GM23338 (cell line): ENCODE measurements at regions not wholly inside any gene's neighbourhood (a gene's known extent, or its start where the extent isn't known, plus 50 kb on each side); places are given as distances from the start of the nearest gene placed in this dataset.

Source experiments
- ATAC-seq: fragments of 200-7000 bp; cut with Tn5 transposase; 3 replicates; pipeline ENCODE4 v1.9.1; 2020
- DNase-seq: peaks from one replicate; pipeline ENCODE4 v3.0.0-alpha.2; 2015; ENCODE audit warnings: low spot score
- H2AFZ ChIP-seq: fragments of 200-600 bp; sonication (generic); 2 replicates; pipeline ENCODE4 v1.8.0; 2016; ENCODE audit warnings: antibody characterized with exemption, mild to moderate bottlenecking, moderate library complexity
- H3F3A ChIP-seq: fragments of 200-600 bp; sonication (generic); replicated peaks from 2 replicates; pipeline ENCODE4 v1.8.0; 2017; ENCODE audit warnings: antibody characterized with exemption, mixed run types, low read depth
- H3K27ac ChIP-seq: fragments of 200-600 bp; sonication (generic); 2 replicates; pipeline ENCODE4 v1.6.1; 2016; ENCODE audit warnings: low read depth
- H3K27me3 ChIP-seq: fragments of 200-600 bp; sonication (generic); 2 replicates; pipeline ENCODE4 v1.8.0; 2016; ENCODE audit warnings: mild to moderate bottlenecking, mixed run types, moderate library complexity; ENCODE audit not compliant: insufficient read depth
- H3K36me3 ChIP-seq: fragments of 200-600 bp; sonication (generic); 2 replicates; pipeline ENCODE4 v1.8.0; 2016; ENCODE audit warnings: mild to moderate bottlenecking; ENCODE audit not compliant: insufficient read depth
- H3K4me1 ChIP-seq: fragments of 200-600 bp; sonication (generic); 2 replicates; pipeline ENCODE4 v1.8.0; 2016; ENCODE audit warnings: mild to moderate bottlenecking, moderate library complexity; ENCODE audit not compliant: insufficient read depth
- H3K4me2 ChIP-seq: fragments of 200-600 bp; sonication (generic); 2 replicates; pipeline ENCODE4 v1.7.1; 2017; ENCODE audit warnings: mixed run types
- H3K4me3 ChIP-seq: fragments of 200-600 bp; sonication (generic); 2 replicates; pipeline ENCODE4 v1.6.1; 2016; ENCODE audit warnings: mixed run types
- H3K79me2 ChIP-seq: fragments of 200-600 bp; sonication (generic); replicated peaks from 2 replicates; pipeline ENCODE4 v1.8.0; 2017; ENCODE audit warnings: mild to moderate bottlenecking; ENCODE audit not compliant: insufficient read depth
- H3K9me2 ChIP-seq: fragments of 200-600 bp; sonication (generic); 2 replicates; pipeline ENCODE4 v1.8.0; 2017; ENCODE audit not compliant: insufficient read depth
- H4K20me1 ChIP-seq: fragments of 200-600 bp; sonication (generic); replicated peaks from 2 replicates; pipeline ENCODE4 v1.8.0; 2017; ENCODE audit warnings: mild to moderate bottlenecking; ENCODE audit not compliant: insufficient read depth
- H3K27ac Mint-ChIP-seq: 2 replicates; pipeline ENCODE4 v1.8.0; 2020; ENCODE audit warnings: inconsistent platforms, mild to moderate bottlenecking, moderate library complexity, mixed read lengths
- H3K27me3 Mint-ChIP-seq: 3 replicates; pipeline ENCODE4 v1.8.0; 2022; ENCODE audit warnings: low read depth, mild to moderate bottlenecking, moderate library complexity, mixed read lengths, inconsistent platforms; ENCODE audit not compliant: insufficient read depth, poor library complexity
- H3K36me3 Mint-ChIP-seq: 3 replicates; pipeline ENCODE4 v1.8.0; 2021; ENCODE audit warnings: low read depth, mild to moderate bottlenecking, inconsistent platforms, moderate library complexity, mixed read lengths
- H3K4me1 Mint-ChIP-seq: 3 replicates; pipeline ENCODE4 v1.8.0; 2020; ENCODE audit warnings: mild to moderate bottlenecking, inconsistent platforms, mixed read lengths
- H3K4me3 Mint-ChIP-seq: 3 replicates; pipeline ENCODE4 v1.8.0; 2021; ENCODE audit warnings: moderate library complexity, mild to moderate bottlenecking, inconsistent platforms, mixed read lengths
- H3K9me3 Mint-ChIP-seq: 3 replicates; pipeline ENCODE4 v1.8.0; 2020; ENCODE audit warnings: moderate library complexity, mild to moderate bottlenecking, inconsistent platforms, mixed read lengths
- CTCF ChIP-seq, 2 experiments: fragments of 200-600 bp in 1 of 2; sonication (generic) in 1 of 2; conservative IDR thresholded peaks; 2 replicates each; pipeline versions ENCODE4 v1.5.1 to v1.6.1; 2016 to 2017; ENCODE audit warnings: antibody characterized with exemption in 2 of 2, low read depth in 2 of 2, mild to moderate bottlenecking in 2 of 2, moderate library complexity in 1 of 2
- EZH2 ChIP-seq: fragments of 200-600 bp; sonication (generic); IDR thresholded peaks from one replicate; pipeline ENCODE4 v1.8.0; 2017; ENCODE audit warnings: antibody characterized with exemption, mild to moderate bottlenecking, low read depth; ENCODE audit not compliant: unreplicated experiment
- JUNB ChIP-seq: IDR thresholded peaks from one replicate; pipeline ENCODE4 v1.6.1; 2016; ENCODE audit warnings: antibody characterized with exemption; ENCODE audit not compliant: unreplicated experiment
- NANOG ChIP-seq: IDR thresholded peaks from 2 replicates; pipeline ENCODE4 v1.6.1; 2016; ENCODE audit warnings: antibody characterized with exemption, borderline replicate concordance
- POLR2AphosphoS5 ChIP-seq: IDR thresholded peaks from 2 replicates; pipeline ENCODE4 v1.6.1; 2016; ENCODE audit warnings: antibody characterized with exemption, low read depth
- ZNF331 ChIP-seq: fragments of 250-450 bp; sonication (Bioruptor Pico); IDR thresholded peaks from 2 replicates; pipeline ENCODE4 v1.5.0; 2020; ENCODE audit warnings: low read depth, mild to moderate bottlenecking, moderate library complexity
- ZNF462 ChIP-seq: fragments of 250-450 bp; sonication (Bioruptor Pico); IDR thresholded peaks from 2 replicates; pipeline ENCODE4 v1.5.0; 2020; ENCODE audit warnings: mild to moderate bottlenecking, moderate library complexity

GRCh38 chrX:131399678-131400428 lies 110.7 kb upstream of the IGSF1 start:
- ATAC-seq, result no peak
- TF ChIP-seq ZNF462 (CRISPR knock-in tag) (no peak), EZH2 (no peak), ZNF331 (CRISPR knock-in tag) (no peak), CTCF (conservative IDR thresholded peaks at IDR 0.05; ENCODE audit: low read depth in 2 of 2) (no peak), JUNB (no peak), NANOG (no peak), POLR2AphosphoS5 (no peak)
- Histone ChIP-seq H3K4me3 (no peak overlapping the region), H3K27me3 (no peaks in the 10 kb centered on the region), H2AFZ (no peak overlapping the region), H3F3A (no peaks in the 10 kb centered on the region), H3K27ac (no peak overlapping the region), H3K79me2 (no peaks in the 10 kb centered on the region), H3K4me2 (no peak overlapping the region), H4K20me1 (no peaks in the 10 kb centered on the region), H3K9me2 (no peaks in the 10 kb centered on the region), H3K4me1 (peaks cover 17% of the 10 kb centered on the region), H3K36me3 (no peaks in the 10 kb centered on the region)
- no peak overlapping the region for H3K27ac Mint-ChIP-seq
- peaks cover 16% of the 10 kb centered on the region; the same call in 2 of the 3 replicates for H3K4me1 Mint-ChIP-seq
- H3K4me3 Mint-ChIP-seq, result no peak overlapping the region
- DNase-seq, result no peak
- H3K9me3 Mint-ChIP-seq, result no peaks in the 10 kb centered on the region
- peaks cover 3% of the 10 kb centered on the region for H3K27me3 Mint-ChIP-seq
- H3K36me3 Mint-ChIP-seq, result no peaks in the 10 kb centered on the region; the same call in 2 of the 3 replicates
